SH-SY5Y (cell line): ENCODE measurements at regions not wholly inside any gene's neighbourhood (a gene's known extent, or its start where the extent isn't known, plus 50 kb on each side); places are given as distances from the start of the nearest gene placed in this dataset.

Experiments
- GATA2 ChIP-seq: IDR thresholded peaks from 2 replicates; pipeline ENCODE4 v1.6.1; 2011; ENCODE audit warnings: mild to moderate bottlenecking, low read depth, low read length
- GATA3 ChIP-seq: IDR thresholded peaks from 2 replicates; pipeline ENCODE4 v1.6.1; 2011; ENCODE audit warnings: low read depth, mild to moderate bottlenecking, low read length, moderate library complexity

GRCh38 chr12:9337656-9338055, 129.5 kb upstream of the PZP start:
- TF ChIP-seq GATA3 (no peak), GATA2 (no peak)
